B cell (primary cell): ENCODE measurements at regions not wholly inside any gene's neighbourhood (a gene's known extent, or its start where the extent isn't known, plus 50 kb on each side); places are given as distances from the start of the nearest gene placed in this dataset.

Source experiments
- CTCF ChIP-seq: fragments of 200-600 bp; IDR thresholded peaks from one replicate; pipeline ENCODE4 v1.8.0; 2022; ENCODE audit warnings: antibody characterized with exemption, mild to moderate bottlenecking
- EZH2 ChIP-seq: IDR thresholded peaks from 2 replicates; pipeline ENCODE4 v1.6.1; 2012; ENCODE audit warnings: borderline replicate concordance, low read depth, mild to moderate bottlenecking, moderate library complexity, low read length; ENCODE audit not compliant: insufficient read depth, poor library complexity, severe bottlenecking

DNA sequence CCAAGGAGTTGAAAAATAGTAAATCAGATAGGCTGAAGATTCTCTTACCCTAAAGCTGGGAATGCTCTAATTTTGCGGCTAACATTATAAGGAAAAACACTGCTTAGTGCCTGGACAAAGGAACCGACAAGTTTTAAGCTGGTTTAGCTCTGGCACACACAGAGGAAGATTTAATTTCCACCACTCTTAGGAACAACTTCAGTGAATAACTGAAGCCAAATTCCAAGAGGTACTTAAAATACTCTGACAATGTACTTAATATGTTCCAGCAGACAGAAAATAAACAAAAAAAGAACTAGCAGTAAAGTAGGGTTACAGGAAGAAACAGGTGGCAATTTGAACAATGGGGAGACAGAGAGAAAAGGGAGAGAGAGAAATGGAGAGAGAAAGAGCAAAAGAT lies 340.8 kb upstream of the NDST4 start:
- TF ChIP-seq CTCF (no peak), EZH2 (no peak)
